ENCODE measurements at regions not wholly inside any gene's neighbourhood (a gene's known extent, or its start where the extent isn't known, plus 50 kb on each side); places are given as distances from the start of the nearest gene placed in this dataset.

DNA sequence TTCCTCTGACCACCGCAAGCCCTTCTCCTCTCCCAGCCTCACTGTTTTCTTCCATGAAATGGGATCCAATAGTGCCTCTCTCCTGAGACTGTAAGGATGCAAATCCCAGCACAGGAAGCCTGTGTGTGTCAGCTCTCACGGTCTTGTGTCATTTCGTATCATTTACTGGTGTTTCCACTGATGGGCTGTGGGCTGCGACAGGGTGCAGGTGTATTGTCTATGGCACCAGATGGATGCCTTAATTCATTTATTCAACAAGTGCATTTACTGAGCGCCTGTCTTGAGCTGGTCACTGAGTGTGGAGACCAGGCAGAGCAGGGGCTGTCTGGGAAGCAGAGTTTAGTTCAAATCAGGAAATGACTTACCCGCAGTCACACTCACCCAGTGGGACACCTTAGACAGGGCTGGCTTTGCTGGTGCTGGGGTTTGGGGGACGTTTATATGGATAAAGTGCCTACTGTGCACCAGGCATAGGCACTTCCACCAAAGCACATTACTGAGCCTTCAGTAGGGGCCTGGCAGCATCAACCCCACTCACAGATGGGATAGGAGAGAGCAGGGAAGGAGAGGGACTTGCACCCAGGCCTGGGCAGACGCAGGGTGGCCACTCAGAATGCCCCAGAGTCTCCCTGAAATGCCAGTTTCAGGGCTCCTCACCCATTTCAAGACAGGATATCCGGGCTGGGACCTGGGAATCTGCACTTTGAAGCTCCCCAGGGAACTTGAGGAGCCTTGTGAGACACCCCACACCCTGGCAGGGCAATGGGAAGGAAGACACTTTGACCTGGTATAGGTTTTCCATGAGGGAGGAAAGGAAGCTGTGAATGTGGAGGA, 398.9 kb downstream of the MATN1 start:
- no peak for DNase-seq
- H3K27me3 ChIP-seq, result no peaks in the 10 kb centered on the region

GRCh38 chr1:30323841-30324240, 399.5 kb downstream of the MATN1 start:
- Histone ChIP-seq H3K27me3 (no peaks in the 10 kb centered on the region), H3K36me3 (no peaks in the 10 kb centered on the region), H3K4me1 (no peaks in the 10 kb centered on the region), H3K27ac (no peak overlapping the region), H3K4me3 (no peak overlapping the region), H3K9me3 (no peaks in the 10 kb centered on the region)
- DNase-seq (no peak), ATAC-seq (ENCODE audit: low FRiP score in 2 of 2) (no peak)
- WGBS, 2 donors, result 37 to 69% methylated on average over 2 to 5 of the region's 5 CpGs
- no peak for TF ChIP-seq POLR2AphosphoS5 (IDR thresholded peaks at IDR 0.05)

More for the DNA sequence above, 398.9 kb downstream of the MATN1 start:
- no peak for TF ChIP-seq EP300 (IDR thresholded peaks at IDR 0.05)
- TF ChIP-seq, protein P1, sequence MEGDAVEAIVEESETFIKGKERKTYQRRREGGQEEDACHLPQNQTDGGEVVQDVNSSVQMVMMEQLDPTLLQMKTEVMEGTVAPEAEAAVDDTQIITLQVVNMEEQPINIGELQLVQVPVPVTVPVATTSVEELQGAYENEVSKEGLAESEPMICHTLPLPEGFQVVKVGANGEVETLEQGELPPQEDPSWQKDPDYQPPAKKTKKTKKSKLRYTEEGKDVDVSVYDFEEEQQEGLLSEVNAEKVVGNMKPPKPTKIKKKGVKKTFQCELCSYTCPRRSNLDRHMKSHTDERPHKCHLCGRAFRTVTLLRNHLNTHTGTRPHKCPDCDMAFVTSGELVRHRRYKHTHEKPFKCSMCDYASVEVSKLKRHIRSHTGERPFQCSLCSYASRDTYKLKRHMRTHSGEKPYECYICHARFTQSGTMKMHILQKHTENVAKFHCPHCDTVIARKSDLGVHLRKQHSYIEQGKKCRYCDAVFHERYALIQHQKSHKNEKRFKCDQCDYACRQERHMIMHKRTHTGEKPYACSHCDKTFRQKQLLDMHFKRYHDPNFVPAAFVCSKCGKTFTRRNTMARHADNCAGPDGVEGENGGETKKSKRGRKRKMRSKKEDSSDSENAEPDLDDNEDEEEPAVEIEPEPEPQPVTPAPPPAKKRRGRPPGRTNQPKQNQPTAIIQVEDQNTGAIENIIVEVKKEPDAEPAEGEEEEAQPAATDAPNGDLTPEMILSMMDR (IDR thresholded peaks at IDR 0.05), result no peak
- TF ChIP-seq POLR2A (IDR thresholded peaks at IDR 0.05), result no peak
- no peak for TF ChIP-seq POLR2AphosphoS5 (IDR thresholded peaks at IDR 0.05)
- no peaks in the 10 kb centered on the region for H3K36me3 ChIP-seq
- no peak for ATAC-seq (ENCODE audit: low FRiP score in 2 of 2)
- no peak overlapping the region for H3K27ac ChIP-seq
- H3K9me3 ChIP-seq, result no peaks in the 10 kb centered on the region
- H3K4me1 ChIP-seq, result no peaks in the 10 kb centered on the region
- WGBS, 2 donors, result 73 to 80% methylated on average over 8 to 9 of the region's 9 CpGs
- no peak overlapping the region for H3K4me3 ChIP-seq

- H3K4me1 ChIP-seq, result no peaks in the 10 kb centered on the region
- ATAC-seq (ENCODE audit: low FRiP score in 2 of 2) (no peak), DNase-seq (no peak)
- 68 to 77% methylated on average over 3 of the region's 3 CpGs for WGBS, 2 donors
- H3K27ac ChIP-seq, result no peak overlapping the region
- no peaks in the 10 kb centered on the region for H3K27me3 ChIP-seq
- H3K9me3 ChIP-seq, result no peaks in the 10 kb centered on the region
- no peaks in the 10 kb centered on the region for H3K36me3 ChIP-seq
- TF ChIP-seq, protein P1 (IDR thresholded peaks at IDR 0.05), result no peak
- TF ChIP-seq POLR2A (IDR thresholded peaks at IDR 0.05) (no peak), POLR2AphosphoS5 (IDR thresholded peaks at IDR 0.05) (no peak), EP300 (IDR thresholded peaks at IDR 0.05) (no peak)
- H3K4me3 ChIP-seq, result no peak overlapping the region
Observed at GRCh38 chr1:30323352-30323751, 400.0 kb downstream of the MATN1 start.

GRCh38 chr1:30322859-30323257, 400.5 kb downstream of the MATN1 start:
- Histone ChIP-seq H3K36me3 (no peaks in the 10 kb centered on the region), H3K4me3 (no peak overlapping the region), H3K27ac (no peak overlapping the region), H3K27me3 (no peaks in the 10 kb centered on the region), H3K4me1 (no peaks in the 10 kb centered on the region), H3K9me3 (no peaks in the 10 kb centered on the region)
- WGBS, 2 donors, result 74% methylated on average over 5 of the region's 5 CpGs
- peak in 1 of 2 donors; percentile 25 for DNase-seq
- ATAC-seq (ENCODE audit: low FRiP score in 2 of 2), result no peak
- TF ChIP-seq, protein P1 (IDR thresholded peaks at IDR 0.05), result no peak
- TF ChIP-seq POLR2AphosphoS5 (IDR thresholded peaks at IDR 0.05), result no peak
- no peak for TF ChIP-seq EP300 (IDR thresholded peaks at IDR 0.05)
- TF ChIP-seq POLR2A (IDR thresholded peaks at IDR 0.05), result no peak

GRCh38 chr1:30321996-30322858, 401.2 kb downstream of the MATN1 start:
- Histone ChIP-seq H3K27ac (no peak overlapping the region), H3K4me1 (no peaks in the 10 kb centered on the region), H3K36me3 (no peaks in the 10 kb centered on the region), H3K4me3 (no peak overlapping the region), H3K27me3 (no peaks in the 10 kb centered on the region), H3K9me3 (no peaks in the 10 kb centered on the region)
- DNase-seq (peak in 1 of 2 donors; percentile 50), ATAC-seq (ENCODE audit: low FRiP score in 2 of 2) (no peak)
- TF ChIP-seq POLR2AphosphoS5 (IDR thresholded peaks at IDR 0.05), result no peak
- no peak for TF ChIP-seq EP300 (IDR thresholded peaks at IDR 0.05)
- TF ChIP-seq POLR2A (IDR thresholded peaks at IDR 0.05), result no peak
- TF ChIP-seq, protein P1 (IDR thresholded peaks at IDR 0.05), result no peak
- WGBS, 2 donors, result 68 to 74% methylated on average over 5 to 10 of the region's 10 CpGs

Data from upper lobe of left lung (tissue), 6 donors.